K562 (cell line): ENCODE measurements at regions not wholly inside any gene's neighbourhood (a gene's known extent, or its start where the extent isn't known, plus 50 kb on each side); places are given as distances from the start of the nearest gene placed in this dataset.

Experiments used
- ATAC-seq: fragments of 200-7000 bp; cut with Tn5 transposase; 3 replicates; pipeline ENCODE4 v1.9.1; 2020; ENCODE audit warnings: moderate library complexity
- BruUV-seq: library from RNA; stranded (reverse); fragments of 400-500 nt; replicated peaks from 2 replicates; lab custom pipeline; 2021; lab: Mats Ljungman, UMichigan
- CTCF ChIA-PET: fragments of 300-600 bp; formaldehyde crosslinking; extraction: SDS; loops from one replicate; lab custom pipeline; 2021; ENCODE audit warnings: low intra/inter-chr PET ratio; lab: Yijun Ruan, JAX
- POLR2A ChIA-PET: fragments of 300-600, 350-650 bp; sonication (Branson Sonifier 250); formaldehyde crosslinking; extraction: SDS; loops from one replicate; lab custom pipeline; 2021; ENCODE audit warnings: antibody characterized with exemption, inconsistent platforms; lab: Yijun Ruan, JAX
- DNase-seq, 4 experiments: peaks; one replicate each; pipeline versions ENCODE4 v3.0.0 to v3.0.0-alpha.2; 2011 to 2018; ENCODE audit warnings: low spot score in 3 of 4, mixed read lengths in 3 of 4; ENCODE audit errors: extremely low read depth in 1 of 4
- FAIRE-seq: peaks from 2 replicates; lab custom pipeline; 2011; peaks lifted over from hg19 to GRCh38; lab: Jason Lieb, UNC
- H2AFZ ChIP-seq: 2 replicates; pipeline ENCODE4 v1.6.0; 2011; ENCODE audit warnings: low read depth, low read length, control low read depth, inconsistent platforms
- H3K27ac ChIP-seq: fragments of 200-600 bp; 3 replicates; pipeline ENCODE4 v1.8.0; 2011; ENCODE audit warnings: low read depth, mild to moderate bottlenecking, control low read depth, inconsistent platforms, low read length, moderate library complexity, mixed read lengths; ENCODE audit errors: extremely low read depth
- H3K27me3 ChIP-seq, 2 experiments: fragments of 300-600 bp in 1 of 2; 2 replicates in 1 of 2; 3 replicates in 1 of 2; pipeline versions ENCODE4 v1.6.0 to v1.8.0; 2011; ENCODE audit warnings: inconsistent platforms in 2 of 2, low read length in 2 of 2, mild to moderate bottlenecking in 1 of 2, mixed read lengths in 1 of 2, moderate library complexity in 1 of 2; ENCODE audit not compliant: control insufficient read depth in 2 of 2, insufficient read depth in 2 of 2
- H3K36me3 ChIP-seq: fragments of 300-600 bp; 3 replicates; pipeline ENCODE4 v1.8.0; 2011; ENCODE audit warnings: mild to moderate bottlenecking, low read length, inconsistent platforms; ENCODE audit not compliant: control insufficient read depth, insufficient read depth
- H3K4me1 ChIP-seq, 2 experiments: fragments of 200-600 bp in 1 of 2; replicated peaks in 1 of 2; 2 replicates in 1 of 2; 3 replicates in 1 of 2; pipeline versions ENCODE4 v1.5.1 to v1.8.0; 2011; ENCODE audit warnings: inconsistent platforms in 2 of 2, low read length in 2 of 2, mild to moderate bottlenecking in 1 of 2, mixed read lengths in 1 of 2, moderate library complexity in 1 of 2; ENCODE audit not compliant: control insufficient read depth in 2 of 2, insufficient read depth in 2 of 2
- H3K4me2 ChIP-seq: 2 replicates; pipeline ENCODE4 v1.6.1; 2011; ENCODE audit warnings: low read length, control low read depth, inconsistent platforms, mixed read lengths; ENCODE audit not compliant: insufficient read depth
- H3K4me3 ChIP-seq: fragments of 200-600 bp; sonication (generic), shearing (Covaris generic); 2 replicates; pipeline ENCODE4 v1.5.1; 2016; ENCODE audit warnings: control low read depth, inconsistent platforms
- H3K79me2 ChIP-seq: fragments of 200-600 bp; 3 replicates; pipeline ENCODE4 v1.8.0; 2011; ENCODE audit warnings: low read length, inconsistent platforms; ENCODE audit not compliant: control insufficient read depth, insufficient read depth
- H3K9ac ChIP-seq, 2 experiments: 2 replicates each; pipeline versions ENCODE4 v1.6.0 to v1.6.1; 2011; ENCODE audit warnings: low read depth in 2 of 2, low read length in 2 of 2, control low read depth in 1 of 2, inconsistent platforms in 1 of 2, mild to moderate bottlenecking in 1 of 2, mixed read lengths in 1 of 2; ENCODE audit not compliant: insufficient read depth in 1 of 2
- H3K9me1 ChIP-seq: one replicate; pipeline ENCODE4 v1.6.0; 2011; ENCODE audit warnings: inconsistent platforms, mild to moderate bottlenecking, low read length, moderate library complexity; ENCODE audit not compliant: control insufficient read depth, insufficient read depth
- H3K9me3 ChIP-seq: replicated peaks from 2 replicates; pipeline ENCODE4 v1.5.1; 2011; ENCODE audit warnings: low read depth, low read length, inconsistent platforms; ENCODE audit not compliant: control insufficient read depth, insufficient read depth
- H4K20me1 ChIP-seq: replicated peaks from 2 replicates; pipeline ENCODE4 v1.6.1; 2011; ENCODE audit warnings: low read length, inconsistent platforms, mixed read lengths; ENCODE audit not compliant: control insufficient read depth, insufficient read depth
- ASH1L ChIP-seq: fragments of 450-650 bp; IDR thresholded peaks from 2 replicates; pipeline ENCODE4 v1.6.1; 2018; ENCODE audit warnings: borderline replicate concordance, mild to moderate bottlenecking, low read depth; ENCODE audit not compliant: partially characterized antibody
- CBFA2T2 ChIP-seq: fragments of 450-650 bp; conservative IDR thresholded peaks from 2 replicates; pipeline ENCODE4 v1.6.1; 2017; ENCODE audit warnings: mild to moderate bottlenecking
- CBX1 ChIP-seq: sonication (generic); IDR thresholded peaks from 2 replicates; pipeline ENCODE4 v1.6.1; 2016; ENCODE audit warnings: antibody characterized with exemption, low read depth, mild to moderate bottlenecking
- FOXK1 ChIP-seq: sonication (generic); formaldehyde crosslinking; IDR thresholded peaks from 2 replicates; pipeline ENCODE4 v1.8.0; 2022; ENCODE audit warnings: missing genetic modification reagents, mild to moderate bottlenecking, borderline replicate concordance
- GATAD2B ChIP-seq: fragments of 450-650 bp; IDR thresholded peaks from 2 replicates; pipeline ENCODE4 v1.6.1; 2017; ENCODE audit warnings: mild to moderate bottlenecking, borderline replicate concordance
- MLLT1 ChIP-seq, 2 experiments: fragments of 450-650 bp; IDR thresholded peaks; 2 replicates each; pipeline ENCODE4 v1.6.1; 2016
- NFE2L1 ChIP-seq: fragments of 450-650 bp; IDR thresholded peaks from 2 replicates; pipeline ENCODE4 v1.6.1; 2016; ENCODE audit warnings: missing genetic modification characterization, low read depth, mild to moderate bottlenecking, missing compliant biosample characterization, moderate library complexity, borderline replicate concordance
- PHF20 ChIP-seq: fragments of 450-650 bp; IDR thresholded peaks from 2 replicates; pipeline ENCODE4 v1.6.1; 2018; ENCODE audit not compliant: partially characterized antibody
- PTBP1 ChIP-seq: fragments of 200-400 bp; formaldehyde crosslinking; IDR thresholded peaks from 2 replicates; pipeline ENCODE4 v1.6.1; 2017; ENCODE audit warnings: low read depth, low read length
- PTTG1 ChIP-seq: fragments of 450-650 bp; IDR thresholded peaks from 2 replicates; pipeline ENCODE4 v1.6.1; 2016; ENCODE audit warnings: low read depth, mild to moderate bottlenecking, missing genetic modification characterization, missing compliant biosample characterization
- RERE ChIP-seq: sonication (generic); formaldehyde crosslinking; IDR thresholded peaks from 2 replicates; pipeline ENCODE4 v1.8.0; 2023; ENCODE audit warnings: missing genetic modification reagents, mild to moderate bottlenecking, borderline replicate concordance
- SP1 ChIP-seq: sonication (generic); formaldehyde crosslinking; IDR thresholded peaks from 2 replicates; pipeline ENCODE4 v1.8.1; 2022; ENCODE audit warnings: mild to moderate bottlenecking, missing genetic modification reagents
- ZNF444 ChIP-seq: fragments of 250-450 bp; sonication (Bioruptor Pico); IDR thresholded peaks from 2 replicates; pipeline ENCODE4 v1.4.0; 2020; ENCODE audit warnings: mild to moderate bottlenecking, moderate library complexity
- ZNF57 ChIP-seq: fragments of 450-650 bp; formaldehyde crosslinking; IDR thresholded peaks from 2 replicates; pipeline ENCODE4 v1.4.0; 2020; ENCODE audit warnings: mild to moderate bottlenecking, moderate library complexity
- ZNF75A ChIP-seq: fragments of 450-650 bp; formaldehyde crosslinking; IDR thresholded peaks from 2 replicates; pipeline ENCODE4 v1.4.0; 2020; ENCODE audit warnings: mild to moderate bottlenecking
- WGBS: fragments of 100-300 bp; shearing (Covaris generic); methylation state at CpG from one replicate; pipeline ENCODE4 v1.1.6; 2016; ENCODE audit warnings: low coverage, mixed read lengths; ENCODE audit not compliant: insufficient coverage; ENCODE audit errors: missing lambda C conversion rate; 5-methylcytosine and 5-hydroxymethylcytosine counted together
- in situ Hi-C: fragments of 300-500 bp; cut with MboI; formaldehyde crosslinking; loops from 4 replicates; pipeline ENCODE4 v1.15.0; 2018; ENCODE audit warnings: inconsistent platforms, mixed read lengths
- intact Hi-C: fragments of 100-400 bp; cut with micrococcal nuclease; formaldehyde crosslinking; loops from 2 replicates; pipeline ENCODE4 v1.14.2; 2022

- TF ChIP-seq RERE (CRISPR knock-in tag) (no peak), PTTG1 (tag) (no peak), PHF20 (no peak), FOXK1 (CRISPR knock-in tag) (no peak), ZNF75A (CRISPR knock-in tag) (no peak), ASH1L (no peak)
Measured at GRCh38 chr19:27652281-27652680, 1560.7 kb downstream of the UQCRFS1 start (continued).

- Histone ChIP-seq H3K4me2 (no peak overlapping the region), H4K20me1 (no peaks in the 10 kb centered on the region), H3K27me3 (no peaks in the 10 kb centered on the region), H3K4me3 (no peak overlapping the region), H3K9me3 (no peaks in the 10 kb centered on the region), H3K9ac (no peak overlapping the region), H3K4me1 (no peaks in the 10 kb centered on the region), H3K27ac (no peak overlapping the region), H2AFZ (no peak overlapping the region), H3K79me2 (no peaks in the 10 kb centered on the region), H3K9me1 (no peaks in the 10 kb centered on the region), H3K36me3 (no peaks in the 10 kb centered on the region)
- CTCF ChIA-PET: no interaction called here
- ATAC-seq: no peak
- FAIRE-seq: no peak
- in situ Hi-C loops: no loop called here
- intact Hi-C loops: no loop called here
- BruUV-seq: no TSS peak
- POLR2A ChIA-PET: no interaction called here
- DNase-seq: no peak
- WGBS: 6% methylated on average over 4 of the region's 4 CpGs
- TF ChIP-seq NFE2L1 (tag): no peak
- TF ChIP-seq MLLT1 (IDR thresholded peaks at IDR 0.05): no peak
- TF ChIP-seq ZNF444 (CRISPR knock-in tag): no peak
- no peak for TF ChIP-seq CBX1
- no peak for TF ChIP-seq SP1 (CRISPR knock-in tag)
- no peak for TF ChIP-seq CBFA2T2
- no peak for TF ChIP-seq GATAD2B
- TF ChIP-seq ZNF57: no peak
- no peak for TF ChIP-seq PTBP1
Measured at GRCh38 chr19:27647423-27647822, 1565.5 kb downstream of the UQCRFS1 start.
